NCI-H1694 (cell line): ENCODE measurements at regions not wholly inside any gene's neighbourhood (a gene's known extent, or its start where the extent isn't known, plus 50 kb on each side); places are given as distances from the start of the nearest gene placed in this dataset.
"Not testable (repeated sequence)": the region's sequence is repeated elsewhere in the genome, so short reads cannot be mapped to it uniquely, and the experiment has no call there.

Source experiments
- DNase-seq: peaks from one replicate; lab custom pipeline; 2025; lab: John Stamatoyannopoulos, UW

GRCh38 chr2:60356346-60356745 is 197.1 kb downstream of the BCL11A start:
- DNase-seq, result no peak

GRCh38 chr2:60355849-60356261 is 197.6 kb downstream of the BCL11A start:
- no peak for DNase-seq

DNA sequence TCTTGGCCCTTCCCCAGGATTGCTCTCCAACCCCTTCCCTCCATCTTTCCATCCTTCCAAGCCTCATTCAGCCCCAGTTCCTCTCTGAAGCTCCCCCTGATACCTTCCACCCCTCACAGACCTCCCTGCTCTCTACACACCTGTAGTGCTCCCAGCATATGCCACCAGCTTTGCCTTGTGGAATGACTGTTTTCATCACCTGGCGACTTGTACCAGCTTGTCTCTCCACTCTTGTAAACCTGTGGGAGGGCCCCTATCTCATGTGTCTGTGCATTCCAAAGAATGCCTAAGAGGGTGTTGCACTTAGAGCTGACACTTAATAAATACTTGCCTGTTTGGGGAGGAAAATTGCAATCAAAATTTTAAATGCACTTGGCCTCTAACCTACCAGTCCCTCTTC is 198.7 kb downstream of the BCL11A start:
- no peak for DNase-seq

GRCh38 chr2:60353863-60354262 is 199.6 kb downstream of the BCL11A start:
- DNase-seq, result no peak

DNA sequence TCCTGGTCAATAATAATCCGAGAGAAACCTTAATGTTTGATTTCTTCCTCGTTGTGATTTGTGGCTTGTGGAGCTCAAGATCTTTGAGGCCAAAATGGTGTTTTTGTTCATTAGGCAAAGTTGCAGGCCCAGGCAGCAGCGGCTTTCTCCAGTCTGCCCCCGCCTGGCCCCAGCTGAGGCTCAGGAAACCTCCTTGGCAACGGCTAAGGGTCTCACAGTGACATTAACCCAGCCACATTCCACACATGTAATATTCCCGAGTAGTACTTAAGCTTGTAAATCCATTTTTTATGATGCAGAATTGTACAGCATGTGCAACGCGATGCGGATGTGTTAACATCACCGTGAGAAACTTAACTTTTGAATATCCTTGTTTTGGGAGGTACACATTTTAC is 200.1 kb downstream of the BCL11A start:
- DNase-seq, result no peak

DNA sequence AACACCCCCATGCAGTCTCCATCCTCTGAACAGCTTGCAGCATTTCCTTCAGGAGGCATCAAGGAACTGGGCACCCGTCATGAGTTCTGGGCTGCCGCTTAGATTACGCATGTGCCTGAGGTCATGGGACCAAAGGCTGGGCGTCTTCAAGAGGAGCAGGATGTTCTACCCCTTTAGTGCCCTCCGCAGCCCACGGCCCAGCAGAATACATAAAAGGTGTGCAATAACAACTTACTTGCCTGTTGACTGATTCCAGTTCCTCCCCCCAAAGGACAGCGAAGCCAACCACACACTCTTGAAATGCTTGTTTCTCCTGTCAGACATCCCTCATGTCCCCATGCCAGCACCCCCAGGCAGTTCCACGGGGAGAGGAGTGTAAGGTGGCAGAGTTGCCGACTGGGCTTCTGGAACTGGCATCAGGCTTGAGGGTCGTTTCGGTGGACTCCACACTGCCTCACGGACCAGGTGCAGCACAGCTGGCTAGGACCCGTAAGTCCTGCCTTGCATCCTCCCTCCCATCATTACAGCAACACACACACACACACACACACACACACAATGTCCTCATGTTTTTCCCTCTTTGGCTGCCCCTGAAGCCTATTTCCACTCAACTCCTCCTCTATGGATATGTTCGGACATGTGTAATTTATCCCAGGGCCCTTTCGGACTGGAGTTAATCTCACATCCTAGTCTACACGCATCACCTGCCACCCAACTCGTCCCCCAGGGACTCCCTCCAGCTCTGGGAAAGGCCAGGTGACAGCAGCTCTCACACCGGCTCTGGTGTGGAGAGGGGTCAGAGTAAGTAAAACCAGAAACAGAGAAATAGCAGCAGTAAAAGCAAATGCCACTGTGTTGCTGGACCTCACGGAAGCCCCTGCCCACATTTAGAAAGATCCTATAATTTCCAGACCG is 200.7 kb downstream of the BCL11A start:
- DNase-seq, result no peak

DNA sequence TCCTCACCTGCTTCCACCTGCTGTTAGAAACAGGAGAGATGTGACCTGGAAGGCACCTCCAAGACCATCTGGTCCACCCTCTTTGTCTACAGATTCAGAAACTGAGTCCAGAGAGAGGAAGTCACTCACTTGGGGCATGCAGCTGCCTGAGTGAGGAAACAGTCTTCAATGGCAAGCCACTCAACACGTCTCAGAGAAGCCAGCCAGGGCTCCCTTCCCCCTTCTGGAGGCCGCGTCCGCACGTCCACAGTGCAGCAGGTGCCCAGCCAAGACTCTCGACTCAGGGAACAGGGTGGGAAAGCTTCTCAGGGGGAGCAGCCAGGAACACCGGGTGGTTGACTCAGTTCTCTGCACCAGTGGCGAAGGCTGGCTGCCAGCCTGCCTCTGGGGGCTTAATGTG is 201.7 kb downstream of the BCL11A start:
- DNase-seq, result no peak

GRCh38 chr2:60351321-60351720 is 202.1 kb downstream of the BCL11A start:
- DNase-seq, result no peak

DNA sequence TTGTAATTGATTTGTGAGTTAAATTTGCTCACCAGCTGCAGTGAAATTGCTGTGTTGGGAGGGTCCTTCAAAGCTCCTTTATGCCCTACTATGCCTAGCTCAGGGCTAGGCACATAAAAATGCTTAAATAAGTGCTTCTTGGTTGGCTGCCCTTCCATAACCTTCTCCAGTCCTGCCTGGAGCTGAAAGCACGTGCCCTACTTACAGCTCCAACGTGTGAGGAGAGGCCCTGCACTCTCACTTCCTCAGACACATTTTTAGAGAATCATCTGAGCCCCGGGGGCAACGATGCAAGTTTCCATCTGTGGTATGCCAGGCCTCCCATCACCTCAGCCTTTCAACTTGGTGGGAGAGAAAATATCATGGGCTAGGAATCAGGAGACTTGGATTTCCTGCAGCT is 202.7 kb downstream of the BCL11A start:
- no peak for DNase-seq

DNA sequence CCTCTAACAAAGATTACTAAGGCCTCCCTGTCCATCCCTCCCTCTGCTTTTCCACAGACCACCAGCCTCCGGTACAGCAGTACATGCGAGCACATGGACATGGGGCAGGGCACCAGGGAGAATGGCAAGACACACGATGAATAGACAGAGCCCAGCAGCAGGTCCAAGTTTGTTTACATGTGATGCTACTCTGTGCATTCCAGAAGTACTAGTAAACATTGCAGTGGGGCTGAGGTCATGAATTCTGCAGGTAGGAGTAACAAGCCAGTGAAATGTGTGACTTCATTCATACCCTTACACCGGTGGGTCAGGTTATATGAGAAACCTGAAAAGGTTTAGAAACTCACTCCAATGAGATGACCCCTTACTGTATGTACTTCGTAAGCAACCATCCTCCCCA is 205.7 kb downstream of the BCL11A start:
- DNase-seq, result no peak

DNA sequence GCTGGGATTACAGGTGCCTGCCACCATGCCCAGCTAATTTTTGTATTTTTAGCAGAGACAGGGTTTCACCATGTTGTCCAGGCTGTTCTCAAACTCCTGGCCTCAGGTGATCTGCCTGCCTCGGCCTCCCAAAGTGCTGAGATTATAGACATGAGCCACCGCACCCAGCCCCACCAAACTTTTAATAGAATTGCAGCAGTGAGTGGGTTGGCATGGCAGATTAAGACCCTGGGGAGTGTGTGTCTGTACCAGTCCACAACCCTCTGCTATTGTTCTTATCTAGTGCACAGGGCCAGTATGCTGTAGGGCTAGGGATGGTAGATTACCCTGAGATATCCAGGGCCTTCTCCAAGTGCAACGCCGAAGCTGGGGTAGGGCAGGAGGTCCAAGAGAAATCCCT is 211.0 kb downstream of the BCL11A start:
- DNase-seq, result not testable (repeated sequence)

DNA sequence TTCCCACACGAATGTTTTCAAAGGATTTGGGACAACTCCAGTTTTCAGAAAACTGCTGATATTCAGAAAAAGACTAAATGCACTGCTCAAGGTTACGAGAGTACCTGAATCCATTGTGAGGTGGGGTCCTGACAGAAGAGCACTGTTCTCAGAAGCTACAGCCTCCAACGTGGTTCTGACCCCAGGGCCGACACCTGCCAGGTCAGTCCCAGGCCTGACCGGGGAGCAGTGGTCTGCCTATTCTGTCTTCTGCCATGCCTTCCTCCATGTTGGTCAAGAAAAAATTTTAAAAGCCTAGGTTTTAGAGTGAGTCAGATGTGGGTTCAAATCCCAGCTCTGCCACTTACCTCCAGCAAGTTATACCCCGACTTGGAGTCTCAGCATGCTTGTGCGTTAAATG is 212.3 kb downstream of the BCL11A start:
- no peak for DNase-seq

GRCh38 chr2:60339286-60339685 is 214.2 kb downstream of the BCL11A start:
- DNase-seq, result no peak

GRCh38 chr2:60337142-60337497 is 216.3 kb downstream of the BCL11A start:
- no peak for DNase-seq

DNA sequence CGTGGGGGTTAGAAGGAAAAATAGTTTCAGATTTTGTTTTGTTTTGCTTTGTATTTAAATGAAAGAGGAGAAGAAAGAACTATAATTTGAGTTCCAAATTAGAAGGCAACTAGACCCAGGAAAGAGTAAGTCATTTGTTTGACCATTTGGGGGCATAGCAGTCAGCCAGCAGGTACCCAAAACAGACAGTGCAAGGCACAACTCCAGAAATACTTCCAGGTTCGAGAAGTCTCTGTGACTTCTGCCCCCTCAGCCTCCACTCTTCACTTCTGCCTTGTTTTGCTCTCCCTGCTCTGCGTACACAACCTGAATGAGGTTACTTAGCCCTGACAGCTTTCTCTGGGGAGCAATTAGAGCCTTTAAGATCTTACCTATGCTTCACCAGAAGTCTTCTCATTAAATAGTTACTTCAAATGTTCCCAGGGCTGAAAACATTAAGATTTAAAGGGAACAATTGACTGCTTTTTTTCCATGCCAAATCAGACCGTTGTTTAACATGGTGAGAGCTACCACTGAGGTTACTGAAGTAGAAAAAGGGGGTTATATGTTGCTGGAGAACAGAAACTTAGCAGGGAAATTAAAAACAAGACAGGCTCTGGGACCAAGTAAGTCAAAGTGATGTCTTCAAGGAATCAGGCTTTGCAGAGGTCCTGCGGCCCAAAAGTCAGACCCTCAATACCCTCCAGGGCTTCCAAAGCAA is 216.9 kb downstream of the BCL11A start:
- DNase-seq, result no peak

DNA sequence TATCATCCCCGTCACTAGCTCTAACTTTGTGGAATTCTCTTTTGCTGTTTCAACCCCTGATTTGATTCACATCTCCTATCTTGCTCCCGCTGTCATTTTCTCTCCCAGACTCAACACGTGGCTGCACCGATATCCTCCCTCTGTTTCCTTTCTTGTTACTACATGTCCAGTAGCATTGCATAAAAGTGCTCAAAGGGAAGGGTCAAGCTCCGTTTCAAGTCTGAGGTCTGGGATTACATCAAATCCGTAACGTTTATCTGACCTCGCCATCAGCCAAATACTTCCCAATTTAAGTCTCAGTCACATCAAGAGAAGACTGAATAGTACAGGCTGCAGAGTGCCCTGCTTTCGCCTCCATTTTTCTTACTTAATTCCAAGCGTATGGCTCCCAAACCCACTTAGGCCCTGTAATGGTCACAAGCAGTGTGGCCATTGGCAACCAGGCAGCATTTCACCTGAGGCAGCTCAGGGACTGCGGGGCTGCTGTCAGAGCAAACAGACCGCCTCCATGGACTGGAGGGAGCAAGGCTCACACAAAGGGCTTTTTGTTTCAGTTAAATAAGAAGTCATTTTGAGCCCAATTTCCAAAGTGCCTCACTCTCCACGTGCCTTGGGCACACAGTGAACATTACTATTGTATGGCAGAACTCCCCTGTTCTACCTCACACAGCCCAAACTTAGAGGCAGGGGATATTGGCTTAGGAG is 217.8 kb downstream of the BCL11A start:
- DNase-seq, result no peak

GRCh38 chr2:60334610-60335009 is 218.8 kb downstream of the BCL11A start:
- no peak for DNase-seq

GRCh38 chr2:60333264-60333663 is 220.2 kb downstream of the BCL11A start:
- DNase-seq, result no peak

- DNase-seq, result no peak
Observed at GRCh38 chr2:60331115-60331809, 222.2 kb downstream of the BCL11A start.

DNA sequence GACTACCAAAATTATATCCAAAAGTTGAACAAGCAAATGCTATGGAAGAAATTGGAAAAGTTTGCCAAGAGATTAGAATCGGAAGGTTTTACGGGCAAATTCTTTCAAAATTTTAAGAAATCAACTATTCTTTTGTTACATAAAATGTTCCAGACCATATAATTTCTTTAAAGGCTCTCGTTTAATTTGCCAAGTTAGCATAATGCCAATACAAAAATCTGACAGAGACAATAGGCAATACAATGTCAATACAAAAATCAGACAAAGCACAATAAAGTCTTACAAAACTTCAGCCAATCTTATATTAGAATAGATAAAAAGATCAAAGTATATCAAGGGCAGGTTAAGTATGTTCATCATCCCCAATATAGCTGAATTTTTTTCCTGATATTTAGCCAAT is 224.2 kb downstream of the BCL11A start:
- DNase-seq, result no peak

DNA sequence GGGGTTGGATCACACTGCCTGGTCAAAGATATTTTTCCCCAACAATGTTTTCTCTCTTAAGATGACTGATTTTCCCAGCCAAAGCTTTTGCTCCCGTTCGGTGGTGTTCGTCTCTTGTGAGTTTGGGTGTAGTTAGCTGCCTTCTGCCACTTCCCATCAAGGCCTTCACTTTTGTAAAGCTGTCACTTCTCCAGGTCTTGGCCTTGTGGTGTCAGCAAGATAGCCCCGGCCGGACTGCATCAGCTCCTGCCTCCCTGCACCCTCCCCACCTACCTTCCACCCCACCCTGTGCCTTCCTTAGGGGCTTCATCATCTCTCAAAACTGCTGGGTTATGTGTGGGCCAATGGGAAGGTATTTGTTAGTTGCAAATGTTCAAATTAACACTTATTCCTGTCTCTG is 228.9 kb downstream of the BCL11A start:
- DNase-seq, result no peak

DNA sequence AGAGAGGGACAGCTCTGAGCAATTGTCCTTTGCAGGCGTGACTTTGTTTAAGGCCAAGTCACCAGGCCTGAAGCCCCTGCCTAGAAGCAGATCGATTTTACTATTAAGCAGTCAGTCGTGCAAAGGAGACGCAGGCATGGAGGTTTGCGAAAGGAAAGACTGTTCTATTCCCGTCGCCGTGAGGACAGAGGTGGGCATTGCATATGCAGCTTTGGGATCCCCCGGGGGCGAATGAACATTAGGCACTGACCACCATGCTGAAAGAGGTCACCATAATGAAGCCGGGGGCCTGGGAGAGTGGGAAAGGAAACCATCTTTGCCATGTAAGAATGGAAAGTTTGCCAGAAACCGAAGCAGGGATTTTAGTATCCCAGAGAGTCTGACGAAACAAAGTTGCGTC is 231.6 kb downstream of the BCL11A start:
- no peak for DNase-seq
